LHCN-M2 (cell line): ENCODE measurements at regions not wholly inside any gene's neighbourhood (a gene's known extent, or its start where the extent isn't known, plus 50 kb on each side); places are given as distances from the start of the nearest gene placed in this dataset.
"Not testable (repeated sequence)": the region's sequence is repeated elsewhere in the genome, so short reads cannot be mapped to it uniquely, and the experiment has no call there.

Experiments used
- DNase-seq: peaks from one replicate; pipeline ENCODE4 v3.0.0-alpha.2; 2012; ENCODE audit warnings: low read depth

DNA sequence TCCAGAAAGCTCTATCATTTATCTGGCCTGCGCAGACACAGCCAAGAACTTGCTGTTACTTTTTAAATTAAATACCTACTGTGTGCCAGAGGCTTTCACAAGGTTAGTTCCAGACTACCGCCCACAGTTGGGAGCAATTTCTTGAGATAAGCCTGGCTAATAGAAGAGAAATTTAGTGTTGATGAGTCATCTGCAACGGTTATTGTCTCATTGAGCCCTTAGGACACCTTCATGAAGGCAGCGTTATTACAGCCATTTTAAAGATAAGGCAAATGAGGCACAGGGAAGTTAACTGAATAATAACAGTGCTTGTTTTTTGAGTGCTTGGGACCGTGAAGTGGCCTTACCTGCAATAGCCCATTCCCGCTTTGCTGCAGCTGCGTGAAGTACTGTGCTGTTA, 292.9 kb upstream of the MSX2 start:
- DNase-seq, result no peak

DNA sequence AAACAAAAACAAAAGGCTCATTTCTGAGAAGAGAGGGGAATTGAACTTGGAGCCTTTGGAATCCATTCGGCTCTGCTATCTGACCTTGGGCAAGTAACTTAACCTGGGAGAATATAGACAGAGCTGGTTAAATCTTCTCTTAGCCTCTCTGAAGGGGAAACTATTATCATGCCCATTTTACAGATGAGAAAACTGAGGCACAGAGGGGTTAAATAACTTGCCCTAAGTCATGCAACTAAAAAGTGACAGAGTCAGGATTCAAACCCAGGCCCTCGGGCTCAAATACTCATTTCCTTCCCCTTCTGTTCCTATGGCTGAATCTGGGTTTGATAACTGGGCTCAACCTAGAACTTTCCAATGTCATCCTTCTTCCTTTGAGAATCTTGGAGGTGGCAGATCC, 291.3 kb upstream of the MSX2 start:
- no peak for DNase-seq

DNA sequence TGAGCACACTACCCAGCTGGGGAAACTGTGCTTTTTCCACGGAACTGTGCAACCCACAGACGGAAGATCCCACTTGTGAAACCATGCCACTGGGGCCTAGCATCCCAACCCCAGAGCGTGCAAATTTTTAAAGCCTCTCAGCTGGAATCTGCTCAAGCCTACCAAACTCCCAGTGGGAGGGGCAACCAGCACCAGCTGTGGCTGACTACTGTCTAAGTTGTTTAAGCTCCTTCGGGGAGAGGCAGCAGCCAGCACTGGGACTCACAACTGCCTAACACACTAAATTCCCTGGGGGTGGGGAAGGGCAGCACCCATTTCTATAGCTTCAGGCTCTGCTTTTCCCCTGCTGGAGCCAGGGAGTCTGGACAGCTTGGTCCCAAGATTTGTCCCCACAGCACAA, 287.6 kb upstream of the MSX2 start:
- no peak for DNase-seq

DNA sequence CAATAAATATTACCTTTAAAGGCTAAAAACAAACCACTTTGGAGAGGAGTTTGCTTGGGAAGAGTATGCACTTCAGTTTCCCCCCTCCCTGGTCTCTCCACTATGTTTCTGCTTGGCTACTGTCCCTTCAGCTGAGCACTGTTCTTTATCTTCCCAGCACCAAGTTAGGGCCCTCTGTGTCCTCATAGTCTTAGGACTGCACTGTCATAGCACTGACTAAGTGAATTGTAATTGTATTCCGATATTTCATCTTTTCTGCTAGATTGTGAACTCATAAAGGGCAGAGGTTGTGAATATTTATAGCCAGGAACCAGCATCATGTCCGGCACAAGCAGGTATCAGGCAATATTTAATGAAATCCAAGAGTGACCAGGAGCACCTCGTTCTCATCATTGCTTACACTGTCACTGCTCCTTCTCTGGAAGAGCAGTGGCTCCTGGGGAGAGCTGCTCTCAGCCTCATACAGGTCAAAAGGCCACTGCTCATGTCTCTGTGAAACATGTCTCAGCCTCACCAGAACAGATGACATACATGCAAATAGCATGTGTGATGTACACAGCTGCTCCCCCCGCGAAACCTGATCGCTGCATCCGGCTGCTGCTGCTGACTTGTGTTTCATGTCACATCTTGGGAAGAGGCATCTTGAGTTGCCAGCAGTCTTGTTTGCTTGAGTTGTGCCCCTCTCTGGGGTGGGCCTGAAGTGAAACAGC, 279.7 kb upstream of the MSX2 start:
- no peak for DNase-seq

GRCh38 chr5:174446446-174446845, 277.9 kb upstream of the MSX2 start:
- DNase-seq, result no peak

GRCh38 chr5:174446988-174447387, 277.4 kb upstream of the MSX2 start:
- no peak for DNase-seq

GRCh38 chr5:174448041-174448440, 276.3 kb upstream of the MSX2 start:
- DNase-seq, result no peak

- DNase-seq, result no peak
These were observed 275.7 kb upstream of the MSX2 start for GRCh38 chr5:174448662-174449061.

DNA sequence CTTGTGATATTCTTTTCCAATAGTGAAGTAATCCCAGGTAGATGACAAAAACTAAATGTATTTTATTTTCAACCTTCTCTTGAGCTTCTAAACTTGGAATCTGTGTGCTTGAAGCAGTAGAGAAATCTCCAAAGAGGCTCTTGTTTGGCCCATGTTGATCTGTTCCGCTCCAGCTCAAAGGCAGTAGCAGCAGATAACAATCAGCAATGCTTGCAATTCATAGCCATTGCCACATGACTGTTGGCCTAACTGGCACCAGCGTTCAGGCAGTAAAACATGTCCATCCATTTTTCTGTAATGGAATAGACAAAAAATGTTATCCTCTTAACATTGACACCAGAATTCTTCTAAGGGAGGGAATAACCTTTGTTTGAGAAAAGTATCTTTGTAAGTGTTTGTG, 270.7 kb upstream of the MSX2 start:
- no peak for DNase-seq

DNA sequence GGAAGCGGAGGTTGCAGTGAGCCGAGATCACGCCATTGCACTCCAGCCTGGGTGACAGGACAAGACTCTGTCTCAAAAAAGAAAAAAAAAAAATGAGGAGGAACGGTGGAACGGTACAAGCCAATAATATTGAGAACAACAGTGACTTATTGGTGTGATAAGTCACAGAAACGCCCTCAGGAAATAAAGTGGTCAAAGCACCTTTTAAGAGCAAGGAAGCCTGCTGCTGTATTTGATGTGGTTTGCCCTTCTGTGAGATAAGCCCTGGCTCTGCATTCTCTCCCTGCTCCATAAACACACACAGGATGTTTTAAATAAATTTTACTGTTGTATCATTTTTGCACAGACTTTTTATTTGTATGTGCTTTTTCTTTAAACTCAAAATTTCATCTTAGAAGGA, 269.9 kb upstream of the MSX2 start:
- DNase-seq, result no peak

GRCh38 chr5:174454890-174455289, 269.5 kb upstream of the MSX2 start:
- DNase-seq, result no peak

DNA sequence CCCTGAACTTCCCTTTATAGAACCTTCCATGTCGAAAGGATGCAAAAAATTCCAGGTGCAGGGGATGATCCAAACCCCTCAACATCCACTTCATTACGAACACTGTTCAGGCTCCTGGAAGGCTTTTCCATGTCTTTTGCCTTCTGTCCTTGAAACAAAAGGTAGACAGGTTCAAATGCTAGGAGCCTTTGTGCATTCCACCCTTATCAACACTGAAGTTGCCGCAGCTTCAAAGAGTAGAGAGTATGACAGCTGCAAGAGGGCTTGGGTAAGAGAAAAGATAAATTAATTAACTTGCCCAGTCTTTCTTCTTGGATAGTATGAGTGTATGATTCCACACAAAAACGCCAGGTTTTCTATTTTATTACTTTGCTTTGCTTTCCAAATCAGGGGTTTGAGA, 269.1 kb upstream of the MSX2 start:
- DNase-seq, result no peak

GRCh38 chr5:174457141-174457678, 267.2 kb upstream of the MSX2 start:
- no peak for DNase-seq

- no peak for DNase-seq
These were observed 265.2 kb upstream of the MSX2 start for GRCh38 chr5:174459071-174459702.

DNA sequence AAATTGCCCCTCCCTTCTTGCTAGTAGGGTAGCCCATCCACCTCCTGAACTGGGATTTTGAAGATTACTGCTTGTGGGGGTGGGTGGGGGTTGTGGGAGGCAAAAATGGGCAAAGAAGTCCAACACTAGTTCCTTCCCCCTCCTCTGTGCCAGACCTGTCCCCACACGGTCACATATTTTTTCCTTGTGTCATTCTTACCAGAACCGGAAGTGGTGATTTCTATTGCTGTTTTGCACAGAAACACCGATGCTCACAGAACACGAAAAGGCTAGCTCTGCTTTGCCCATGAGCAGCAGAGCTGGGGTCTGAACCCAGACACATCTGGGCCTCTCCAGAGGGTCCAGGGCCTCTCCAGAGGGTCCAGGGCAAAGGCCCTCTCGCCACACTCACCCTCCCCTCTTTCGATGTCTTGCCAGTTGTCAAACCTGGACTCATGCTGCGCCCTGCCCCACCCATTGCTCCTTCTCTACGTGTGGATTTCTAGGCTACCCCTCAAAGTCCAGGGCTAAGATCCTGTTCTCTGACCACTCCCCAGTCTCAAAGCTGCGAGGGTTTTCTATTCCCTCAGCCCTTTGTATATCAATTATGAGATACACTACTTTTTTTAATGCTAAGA, 264.4 kb upstream of the MSX2 start:
- DNase-seq, result no peak

- no peak for DNase-seq
These were observed 262.3 kb upstream of the MSX2 start for GRCh38 chr5:174462129-174462528.

DNA sequence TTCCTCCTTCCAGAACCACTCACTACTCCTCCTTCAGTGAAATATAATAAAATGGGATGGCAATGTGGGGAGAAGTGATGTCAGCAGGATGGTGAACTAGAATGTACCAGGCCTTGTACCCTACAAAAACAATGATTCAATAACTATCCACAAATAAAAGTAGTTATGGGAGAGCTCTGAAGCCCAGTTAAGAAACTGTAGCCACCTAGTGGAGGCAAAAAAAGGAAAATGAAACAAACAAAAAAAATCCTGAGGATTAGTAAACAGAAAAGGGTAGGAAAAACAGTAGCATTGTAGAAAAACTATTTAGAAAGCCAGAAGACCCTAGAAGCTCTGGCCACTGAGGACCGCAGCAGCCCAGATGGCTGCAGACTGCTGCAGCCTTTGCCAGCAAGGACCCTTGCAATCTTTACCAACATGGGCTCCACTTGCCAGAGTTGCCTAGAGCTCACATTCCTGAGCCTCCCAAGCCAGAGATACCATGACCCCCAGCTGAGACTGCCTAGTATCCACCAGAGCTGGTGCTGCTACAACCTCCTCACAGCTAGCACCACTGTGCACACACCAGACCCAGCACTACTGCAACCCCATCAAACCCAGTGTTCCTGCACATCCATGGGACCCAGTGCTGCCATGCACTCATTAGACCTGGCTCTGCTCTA, 259.7 kb upstream of the MSX2 start:
- DNase-seq, result no peak

GRCh38 chr5:174471528-174471927, 252.9 kb upstream of the MSX2 start:
- DNase-seq, result not testable (repeated sequence)

- DNase-seq, result no peak
These were observed 251.4 kb upstream of the MSX2 start for GRCh38 chr5:174472956-174473355.

GRCh38 chr5:174476001-174476400, 248.4 kb upstream of the MSX2 start:
- not testable (repeated sequence) for DNase-seq

GRCh38 chr5:174479325-174479724, 245.1 kb upstream of the MSX2 start:
- no peak for DNase-seq

- no peak for DNase-seq
These were observed 242.6 kb upstream of the MSX2 start for GRCh38 chr5:174481737-174482136.
